Right lobe of liver (tissue), 6 donors: ENCODE measurements at regions not wholly inside any gene's neighbourhood (a gene's known extent, or its start where the extent isn't known, plus 50 kb on each side); places are given as distances from the start of the nearest gene placed in this dataset.

Experiments used
- ATAC-seq, 4 donors: fragments of 200-7000 bp; cut with Tn5 transposase; one replicate each; pipeline ENCODE4 v1.9.1; 2020; ENCODE audit warnings: mild to moderate bottlenecking in 4 of 4, moderate library complexity in 4 of 4
- DNase-seq, 3 donors: peaks; one replicate each; pipeline ENCODE4 v3.0.0-alpha.2; 2020
- H3K27ac ChIP-seq, 3 donors: fragments of 200-600 bp; one replicate each; pipeline ENCODE4 v1.8.0; 2022
- H3K27me3 ChIP-seq, 2 donors: fragments of 200-600 bp; one replicate each; pipeline ENCODE4 v1.8.0; 2022
- H3K36me3 ChIP-seq, 4 donors: fragments of 200-600 bp; sonication (generic) in 1 of 4; one replicate each; pipeline versions ENCODE4 v1.5.1 to v1.8.0; 2017 to 2022; ENCODE audit warnings: control low read depth in 1 of 4
- H3K4me1 ChIP-seq, 4 donors: fragments of 200-600 bp; sonication (generic) in 1 of 4; one replicate each; pipeline versions ENCODE4 v1.5.1 to v1.8.0; 2017 to 2022; ENCODE audit warnings: control low read depth in 1 of 4
- H3K4me3 ChIP-seq, 3 donors: fragments of 200-600 bp; one replicate each; pipeline ENCODE4 v1.8.0; 2022
- H3K9me3 ChIP-seq, 4 donors: fragments of 200-600 bp; sonication (generic) in 1 of 4; one replicate each; pipeline versions ENCODE4 v1.5.1 to v1.8.0; 2017 to 2022; ENCODE audit warnings: control low read depth in 1 of 4
- POLR2A ChIP-seq: fragments of 450-650 bp; IDR thresholded peaks from one replicate; pipeline ENCODE4 v1.6.1; 2017; ENCODE audit warnings: antibody characterized with exemption, mild to moderate bottlenecking
- WGBS: methylation state at CpG from one replicate; pipeline ENCODE4 v1.1.6; 2018; ENCODE audit warnings: low coverage, low lambda C conversion rate; ENCODE audit not compliant: insufficient coverage; ENCODE audit errors: missing lambda C conversion rate; 5-methylcytosine and 5-hydroxymethylcytosine counted together
- intact Hi-C, 2 donors: fragments of 100-400 bp; cut with DNase I; formaldehyde crosslinking; loops; one replicate each; pipeline versions ENCODE4 v1.11.2 to v1.14.1; 2022
- TF ChIP-seq, protein P1 (sequence below), 4 donors: fragments of 200-600 bp in 3 of 4; fragments of 450-650 bp in 1 of 4; IDR thresholded peaks; one replicate each; pipeline versions ENCODE4 v1.5.1 to v1.8.0; 2016 to 2022; ENCODE audit warnings: antibody characterized with exemption in 4 of 4, mild to moderate bottlenecking in 2 of 4
- donor health status: DM: no; HTN: yes; CAD: no.
- donor health status: DM: no; HTN: no; CAD: no.
- donor health status: DM: no; HTN: no; CAD: no.
- donor health status: DM: no; HTN: yes; CAD: no.
- donor health status: DM: no; HTN: yes; CAD: no.

DNA sequence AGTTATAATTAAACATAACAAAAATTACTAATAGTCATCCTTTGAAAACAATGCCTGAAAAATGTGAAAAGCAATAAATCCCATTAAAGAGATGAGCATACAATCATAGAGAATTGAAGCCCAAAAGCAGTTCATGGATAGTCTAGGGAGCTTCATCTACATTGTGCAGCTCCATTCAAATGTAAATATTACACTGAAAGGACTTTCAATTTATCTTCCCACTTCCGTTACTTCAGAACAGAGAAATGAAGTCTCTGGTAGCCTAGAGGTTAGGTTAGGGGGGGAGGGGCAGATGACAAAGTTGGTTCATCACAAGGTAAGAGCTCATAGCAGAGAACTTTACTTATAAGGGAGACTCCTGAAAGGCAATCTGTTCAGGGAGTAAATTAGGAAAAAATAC, 126.6 kb upstream of the RGPD4 start:
- H3K27me3 ChIP-seq = no peaks in the 10 kb centered on the region
- H3K36me3 ChIP-seq = no peaks in the 10 kb centered on the region
- intact Hi-C loops = no loop called here
- ATAC-seq (no peak), DNase-seq (no peak)
- TF ChIP-seq POLR2A = no peak
- TF ChIP-seq, protein P1, sequence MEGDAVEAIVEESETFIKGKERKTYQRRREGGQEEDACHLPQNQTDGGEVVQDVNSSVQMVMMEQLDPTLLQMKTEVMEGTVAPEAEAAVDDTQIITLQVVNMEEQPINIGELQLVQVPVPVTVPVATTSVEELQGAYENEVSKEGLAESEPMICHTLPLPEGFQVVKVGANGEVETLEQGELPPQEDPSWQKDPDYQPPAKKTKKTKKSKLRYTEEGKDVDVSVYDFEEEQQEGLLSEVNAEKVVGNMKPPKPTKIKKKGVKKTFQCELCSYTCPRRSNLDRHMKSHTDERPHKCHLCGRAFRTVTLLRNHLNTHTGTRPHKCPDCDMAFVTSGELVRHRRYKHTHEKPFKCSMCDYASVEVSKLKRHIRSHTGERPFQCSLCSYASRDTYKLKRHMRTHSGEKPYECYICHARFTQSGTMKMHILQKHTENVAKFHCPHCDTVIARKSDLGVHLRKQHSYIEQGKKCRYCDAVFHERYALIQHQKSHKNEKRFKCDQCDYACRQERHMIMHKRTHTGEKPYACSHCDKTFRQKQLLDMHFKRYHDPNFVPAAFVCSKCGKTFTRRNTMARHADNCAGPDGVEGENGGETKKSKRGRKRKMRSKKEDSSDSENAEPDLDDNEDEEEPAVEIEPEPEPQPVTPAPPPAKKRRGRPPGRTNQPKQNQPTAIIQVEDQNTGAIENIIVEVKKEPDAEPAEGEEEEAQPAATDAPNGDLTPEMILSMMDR (IDR thresholded peaks at IDR 0.05) = no peak
- 60% methylated on average over 1 of the region's 1 CpG for WGBS
- no peak overlapping the region for H3K4me3 ChIP-seq
- no peak overlapping the region for H3K27ac ChIP-seq
- no peaks in the 10 kb centered on the region for H3K4me1 ChIP-seq
- no peaks in the 10 kb centered on the region for H3K9me3 ChIP-seq

DNA sequence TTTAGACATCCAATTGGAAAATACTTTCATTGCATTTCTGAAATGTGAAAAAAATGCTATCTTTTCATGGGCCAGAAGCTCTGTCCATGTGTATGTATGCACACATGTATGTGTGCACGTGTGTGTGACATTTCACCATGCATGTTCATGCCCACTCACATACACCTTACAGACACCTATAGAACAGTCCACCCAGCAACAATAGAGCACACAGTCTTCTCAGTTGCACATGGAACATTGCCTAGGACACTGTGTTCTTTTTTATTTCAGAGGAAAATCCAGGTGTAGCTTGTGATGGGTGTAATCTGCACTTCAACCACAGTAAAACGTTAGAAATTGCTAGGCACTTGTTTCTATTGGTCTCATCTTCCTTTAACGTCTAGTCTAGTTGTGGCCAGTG, 114.8 kb upstream of the RGPD4 start:
- TF ChIP-seq POLR2A = no peak
- TF ChIP-seq, protein P1 (IDR thresholded peaks at IDR 0.05) = no peak
- Histone ChIP-seq H3K36me3 (no peaks in the 10 kb centered on the region), H3K9me3 (no peaks in the 10 kb centered on the region), H3K27ac (no peak overlapping the region), H3K27me3 (no peaks in the 10 kb centered on the region), H3K4me1 (peaks cover 0 to 13% (median 0%) of the 10 kb centered on the region in 4 donors), H3K4me3 (no peak overlapping the region)
- DNase-seq (no peak), ATAC-seq (peak in 2 of 4 donors; percentile 21 to 33)
- intact Hi-C loops = no loop called here
- WGBS = 44% methylated on average over 3 of the region's 3 CpGs

DNA sequence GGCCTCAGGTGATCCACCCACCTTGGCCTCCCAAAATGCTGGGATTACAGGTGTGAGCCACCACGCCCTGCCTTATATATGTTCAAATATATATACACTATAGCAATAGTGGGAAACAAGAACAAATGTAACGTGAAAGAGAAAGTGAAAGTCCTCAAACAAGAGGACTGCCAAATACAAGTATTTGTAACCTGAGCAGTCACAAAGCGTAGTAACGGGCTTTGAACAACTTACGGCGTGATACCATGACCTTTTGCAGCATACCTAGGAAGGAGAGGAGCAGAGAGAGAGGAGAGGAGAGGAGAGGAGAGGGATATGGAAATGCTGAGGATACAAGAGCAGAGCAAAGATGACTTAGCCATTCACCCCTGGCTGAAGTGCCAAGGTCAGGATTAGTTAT, 113.8 kb upstream of the RGPD4 start:
- WGBS = 18% methylated on average over 6 of the region's 6 CpGs

DNA sequence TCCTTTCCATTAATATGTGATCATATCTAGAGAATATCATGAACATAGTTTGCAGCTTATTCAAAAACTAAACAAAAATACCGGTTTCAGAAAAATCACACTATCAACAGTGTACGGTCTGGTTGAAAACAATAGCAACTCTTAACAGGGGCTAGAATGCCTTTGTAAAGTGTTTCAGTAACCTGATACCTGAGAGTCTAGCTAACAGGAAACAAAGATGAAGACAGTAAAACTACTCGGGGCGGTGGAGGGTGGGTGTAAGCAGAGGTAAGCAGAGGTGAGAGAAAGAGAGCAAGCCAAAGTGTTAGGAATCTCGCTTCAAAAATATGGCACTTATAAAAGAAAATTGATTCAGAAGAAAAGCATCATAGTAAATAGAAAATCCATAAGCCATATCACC, 109.0 kb upstream of the RGPD4 start:
- Histone ChIP-seq H3K36me3 (no peaks in the 10 kb centered on the region), H3K4me3 (no peak overlapping the region), H3K4me1 (peaks cover 0 to 7% (median 0%) of the 10 kb centered on the region in 4 donors), H3K9me3 (no peaks in the 10 kb centered on the region), H3K27ac (no peak overlapping the region), H3K27me3 (no peaks in the 10 kb centered on the region)
- intact Hi-C loops = no loop called here
- DNase-seq (no peak), ATAC-seq (no peak)
- TF ChIP-seq, protein P1 (IDR thresholded peaks at IDR 0.05) = no peak
- TF ChIP-seq POLR2A = no peak
- WGBS = 44% methylated on average over 5 of the region's 5 CpGs

More for the DNA sequence above, 113.8 kb upstream of the RGPD4 start:
- peak overlapping the region; percentile 12 to 43 (median 29) for H3K4me3 ChIP-seq
- no peak for TF ChIP-seq POLR2A
- TF ChIP-seq, protein P1 (IDR thresholded peaks at IDR 0.05) = no peak
- H3K4me1 ChIP-seq = peaks cover 0 to 13% (median 0%) of the 10 kb centered on the region in 4 donors
- peak; percentile 89 to 98 (median 90) for ATAC-seq
- no peak for DNase-seq
- no peaks in the 10 kb centered on the region for H3K27me3 ChIP-seq
- no peaks in the 10 kb centered on the region for H3K9me3 ChIP-seq
- no peak overlapping the region for H3K27ac ChIP-seq
- H3K36me3 ChIP-seq = no peaks in the 10 kb centered on the region
- intact Hi-C loops = no loop called here

DNA sequence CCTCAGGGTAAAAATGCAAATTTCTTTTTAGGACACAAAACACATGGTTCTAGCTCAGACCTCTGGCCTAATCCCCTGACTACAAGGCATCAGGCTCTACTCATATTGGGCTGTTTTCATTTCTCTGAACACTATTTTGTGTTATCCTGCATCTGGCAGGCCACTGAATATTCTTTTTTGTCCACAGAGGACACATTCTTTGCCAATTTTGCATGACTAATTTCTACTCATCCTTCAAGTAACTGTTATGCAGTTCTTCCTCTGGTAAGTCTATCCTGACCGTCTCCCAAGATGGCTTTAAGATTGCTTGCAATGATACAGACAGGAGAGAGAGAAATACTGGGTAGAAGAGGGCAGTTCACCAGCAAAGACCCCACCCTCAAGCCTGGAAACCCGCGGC, 107.6 kb upstream of the RGPD4 start:
- no peak overlapping the region for H3K27ac ChIP-seq
- H3K9me3 ChIP-seq = no peaks in the 10 kb centered on the region
- WGBS = 56% methylated on average over 3 of the region's 3 CpGs
- H3K27me3 ChIP-seq = no peaks in the 10 kb centered on the region
- intact Hi-C loops = no loop called here
- no peak for ATAC-seq
- no peaks in the 10 kb centered on the region for H3K36me3 ChIP-seq
- no peak for TF ChIP-seq POLR2A
- TF ChIP-seq, protein P1 (IDR thresholded peaks at IDR 0.05) = no peak
- no peak for DNase-seq
- H3K4me3 ChIP-seq = no peak overlapping the region
- no peaks in the 10 kb centered on the region for H3K4me1 ChIP-seq
